Lower leg skin (tissue), 3 donors: ENCODE measurements at regions not wholly inside any gene's neighbourhood (a gene's known extent, or its start where the extent isn't known, plus 50 kb on each side); places are given as distances from the start of the nearest gene placed in this dataset.

Experiments
- POLR2A ChIP-seq, 2 donors: fragments of 450-650 bp; IDR thresholded peaks; one replicate each; pipeline ENCODE4 v1.6.1; 2016 to 2017; ENCODE audit warnings: antibody characterized with exemption in 2 of 2, mild to moderate bottlenecking in 1 of 2, moderate library complexity in 1 of 2
- TF ChIP-seq, protein P1 (sequence below), 3 donors: fragments of 450-650 bp; IDR thresholded peaks; one replicate each; pipeline ENCODE4 v1.5.1; 2016; ENCODE audit warnings: antibody characterized with exemption in 3 of 3, mild to moderate bottlenecking in 3 of 3, moderate library complexity in 2 of 3

DNA sequence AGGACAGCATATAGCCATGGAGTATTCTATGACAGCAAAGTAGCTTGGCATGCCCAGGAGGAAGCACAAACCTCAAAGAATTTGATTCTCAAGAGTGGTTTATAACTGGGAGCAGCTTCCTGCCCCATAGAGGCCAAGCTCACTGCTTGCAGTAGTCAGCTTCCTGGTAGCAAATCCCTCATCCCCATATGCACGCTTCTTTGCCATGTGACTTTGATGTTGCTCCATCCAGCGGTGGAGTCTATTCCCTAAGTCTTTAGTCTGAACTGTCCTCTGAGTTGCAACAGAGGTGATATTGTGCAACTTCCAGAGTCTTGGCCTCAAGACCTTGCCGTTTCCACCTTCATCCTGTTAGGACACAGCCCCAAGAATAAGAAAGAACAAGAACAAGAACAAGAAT lies 996.8 kb upstream of the TMEM132C start:
- TF ChIP-seq POLR2A (IDR thresholded peaks at IDR 0.05), result no peak
- TF ChIP-seq, protein P1, sequence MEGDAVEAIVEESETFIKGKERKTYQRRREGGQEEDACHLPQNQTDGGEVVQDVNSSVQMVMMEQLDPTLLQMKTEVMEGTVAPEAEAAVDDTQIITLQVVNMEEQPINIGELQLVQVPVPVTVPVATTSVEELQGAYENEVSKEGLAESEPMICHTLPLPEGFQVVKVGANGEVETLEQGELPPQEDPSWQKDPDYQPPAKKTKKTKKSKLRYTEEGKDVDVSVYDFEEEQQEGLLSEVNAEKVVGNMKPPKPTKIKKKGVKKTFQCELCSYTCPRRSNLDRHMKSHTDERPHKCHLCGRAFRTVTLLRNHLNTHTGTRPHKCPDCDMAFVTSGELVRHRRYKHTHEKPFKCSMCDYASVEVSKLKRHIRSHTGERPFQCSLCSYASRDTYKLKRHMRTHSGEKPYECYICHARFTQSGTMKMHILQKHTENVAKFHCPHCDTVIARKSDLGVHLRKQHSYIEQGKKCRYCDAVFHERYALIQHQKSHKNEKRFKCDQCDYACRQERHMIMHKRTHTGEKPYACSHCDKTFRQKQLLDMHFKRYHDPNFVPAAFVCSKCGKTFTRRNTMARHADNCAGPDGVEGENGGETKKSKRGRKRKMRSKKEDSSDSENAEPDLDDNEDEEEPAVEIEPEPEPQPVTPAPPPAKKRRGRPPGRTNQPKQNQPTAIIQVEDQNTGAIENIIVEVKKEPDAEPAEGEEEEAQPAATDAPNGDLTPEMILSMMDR (IDR thresholded peaks at IDR 0.05), result no peak
